Gastroesophageal sphincter (tissue), 3 donors: ENCODE measurements at regions not wholly inside any gene's neighbourhood (a gene's known extent, or its start where the extent isn't known, plus 50 kb on each side); places are given as distances from the start of the nearest gene placed in this dataset.

Experiments
- POLR2A ChIP-seq, 2 donors: fragments of 450-650 bp; IDR thresholded peaks; one replicate each; pipeline ENCODE4 v1.6.1; 2017; ENCODE audit warnings: antibody characterized with exemption in 2 of 2, mild to moderate bottlenecking in 2 of 2, moderate library complexity in 1 of 2
- POLR2AphosphoS5 ChIP-seq: sonication (generic); formaldehyde crosslinking; IDR thresholded peaks from one replicate; pipeline ENCODE4 v1.6.1; 2017; ENCODE audit warnings: antibody characterized with exemption
- TF ChIP-seq, protein P1 (sequence below), 4 experiments: fragments of 200-600 bp in 2 of 4; fragments of 450-650 bp in 2 of 4; sonication (generic) in 1 of 4; IDR thresholded peaks; one replicate each; pipeline ENCODE4 v1.5.1; 2017 to 2019; ENCODE audit warnings: antibody characterized with exemption in 4 of 4, mild to moderate bottlenecking in 2 of 4, moderate library complexity in 2 of 4

DNA sequence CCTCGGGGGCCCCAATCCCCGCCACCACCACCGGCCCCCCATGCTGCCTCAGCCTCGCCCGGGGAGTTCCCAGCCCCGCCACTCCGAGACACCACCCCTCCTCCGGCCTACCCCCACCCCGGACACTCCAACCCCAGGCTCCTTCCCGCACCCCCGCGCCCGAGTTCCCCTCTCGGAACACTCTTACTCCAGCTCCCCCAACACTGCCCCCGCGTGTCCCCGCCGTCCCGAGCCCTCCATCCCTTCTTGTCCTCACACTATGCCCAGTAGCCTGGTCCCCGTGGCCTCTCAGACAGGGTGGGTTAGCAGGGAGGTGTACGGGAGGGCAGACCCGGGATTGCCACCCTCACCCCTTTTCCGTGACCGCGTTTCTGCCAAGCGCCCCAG is 276.1 kb downstream of the BCOR start:
- TF ChIP-seq, protein P1, sequence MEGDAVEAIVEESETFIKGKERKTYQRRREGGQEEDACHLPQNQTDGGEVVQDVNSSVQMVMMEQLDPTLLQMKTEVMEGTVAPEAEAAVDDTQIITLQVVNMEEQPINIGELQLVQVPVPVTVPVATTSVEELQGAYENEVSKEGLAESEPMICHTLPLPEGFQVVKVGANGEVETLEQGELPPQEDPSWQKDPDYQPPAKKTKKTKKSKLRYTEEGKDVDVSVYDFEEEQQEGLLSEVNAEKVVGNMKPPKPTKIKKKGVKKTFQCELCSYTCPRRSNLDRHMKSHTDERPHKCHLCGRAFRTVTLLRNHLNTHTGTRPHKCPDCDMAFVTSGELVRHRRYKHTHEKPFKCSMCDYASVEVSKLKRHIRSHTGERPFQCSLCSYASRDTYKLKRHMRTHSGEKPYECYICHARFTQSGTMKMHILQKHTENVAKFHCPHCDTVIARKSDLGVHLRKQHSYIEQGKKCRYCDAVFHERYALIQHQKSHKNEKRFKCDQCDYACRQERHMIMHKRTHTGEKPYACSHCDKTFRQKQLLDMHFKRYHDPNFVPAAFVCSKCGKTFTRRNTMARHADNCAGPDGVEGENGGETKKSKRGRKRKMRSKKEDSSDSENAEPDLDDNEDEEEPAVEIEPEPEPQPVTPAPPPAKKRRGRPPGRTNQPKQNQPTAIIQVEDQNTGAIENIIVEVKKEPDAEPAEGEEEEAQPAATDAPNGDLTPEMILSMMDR (IDR thresholded peaks at IDR 0.05): no peak
- no peak for TF ChIP-seq POLR2A (IDR thresholded peaks at IDR 0.05)
- TF ChIP-seq POLR2AphosphoS5: no peak
